ENCODE measurements at regions not wholly inside any gene's neighbourhood (a gene's known extent, or its start where the extent isn't known, plus 50 kb on each side); places are given as distances from the start of the nearest gene placed in this dataset.

- Histone ChIP-seq H3K4me1 (no peaks in the 10 kb centered on the region), H3K27me3 (no peaks in the 10 kb centered on the region), H3K4me3 (no peak overlapping the region), H3K9me3 (peaks cover 0 to 20% (median 12%) of the 10 kb centered on the region in 12 donors), H3K27ac (no peak overlapping the region), H3K36me3 (no peaks in the 10 kb centered on the region)
- no peak for ATAC-seq
- intact Hi-C loops (cut with DNase I), result no loop called here
- no peak for DNase-seq
- WGBS, 4 donors, result 92 to 96% (median 93%) methylated on average over 22 of the region's 22 CpGs
- TF ChIP-seq POLR2A (IDR thresholded peaks at IDR 0.05) (no peak), CTCF (IDR thresholded peaks at IDR 0.05) (no peak)
Observed at GRCh38 chr2:239717706-239718105, 307.4 kb downstream of the NDUFA10 start.

- WGBS, 4 donors, result 87 to 96% (median 91%) methylated on average over 3 of the region's 3 CpGs
- intact Hi-C loops (cut with DNase I), result no loop called here
- TF ChIP-seq CTCF (IDR thresholded peaks at IDR 0.05) (no peak), POLR2A (IDR thresholded peaks at IDR 0.05) (no peak)
- Histone ChIP-seq H3K27me3 (no peaks in the 10 kb centered on the region), H3K4me3 (no peak overlapping the region), H3K9me3 (peaks cover 0 to 24% (median 14%) of the 10 kb centered on the region in 12 donors), H3K4me1 (no peaks in the 10 kb centered on the region), H3K36me3 (no peaks in the 10 kb centered on the region), H3K27ac (no peak overlapping the region)
- DNase-seq, result no peak
- no peak for ATAC-seq
Observed at GRCh38 chr2:239717319-239717675, 307.8 kb downstream of the NDUFA10 start.

GRCh38 chr2:239716536-239717318 is 308.4 kb downstream of the NDUFA10 start:
- DNase-seq (no peak), ATAC-seq (peak in 1 of 4 donors; percentile 26)
- peaks cover 0 to 30% (median 15%) of the 10 kb centered on the region in 12 donors for H3K9me3 ChIP-seq
- TF ChIP-seq CTCF (IDR thresholded peaks at IDR 0.05) (no peak), POLR2A (IDR thresholded peaks at IDR 0.05) (no peak)
- no peak overlapping the region for H3K27ac ChIP-seq
- H3K4me3 ChIP-seq, result no peak overlapping the region
- H3K36me3 ChIP-seq, result no peaks in the 10 kb centered on the region
- WGBS, 4 donors, result 47 to 59% (median 51%) methylated on average over 16 of the region's 16 CpGs
- no peaks in the 10 kb centered on the region for H3K4me1 ChIP-seq
- H3K27me3 ChIP-seq, result no peaks in the 10 kb centered on the region
- intact Hi-C loops (cut with DNase I), result no loop called here

- intact Hi-C loops (cut with DNase I), result no loop called here
- H3K9me3 ChIP-seq, result peaks cover 0 to 37% (median 15%) of the 10 kb centered on the region in 12 donors
- no peak for ATAC-seq
- DNase-seq, result no peak
- H3K4me1 ChIP-seq, result no peaks in the 10 kb centered on the region
- no peaks in the 10 kb centered on the region for H3K27me3 ChIP-seq
- H3K27ac ChIP-seq, result no peak overlapping the region
- 92 to 95% (median 94%) methylated on average over 6 of the region's 6 CpGs for WGBS, 4 donors
- no peaks in the 10 kb centered on the region for H3K36me3 ChIP-seq
- TF ChIP-seq CTCF (IDR thresholded peaks at IDR 0.05), result no peak
- TF ChIP-seq POLR2A (IDR thresholded peaks at IDR 0.05), result no peak
- H3K4me3 ChIP-seq, result no peak overlapping the region
Observed at GRCh38 chr2:239716009-239716408, 309.1 kb downstream of the NDUFA10 start.
